MM.1S (cell line): ENCODE measurements at regions not wholly inside any gene's neighbourhood (a gene's known extent, or its start where the extent isn't known, plus 50 kb on each side); places are given as distances from the start of the nearest gene placed in this dataset.

Experiments used
- EZH2 ChIP-seq: fragments of 300-600 bp; sonication (generic); optimal IDR thresholded peaks from 2 replicates; pipeline ENCODE3; 2017; ENCODE audit warnings: low read depth, mild to moderate bottlenecking, antibody characterized with exemption, low read length, mixed read lengths
- TF ChIP-seq, protein P1 (sequence below): fragments of 300-600 bp; sonication (generic); IDR thresholded peaks from 2 replicates; pipeline ENCODE4 v1.5.1; 2016; ENCODE audit warnings: antibody characterized with exemption, low read length, mixed read lengths

DNA sequence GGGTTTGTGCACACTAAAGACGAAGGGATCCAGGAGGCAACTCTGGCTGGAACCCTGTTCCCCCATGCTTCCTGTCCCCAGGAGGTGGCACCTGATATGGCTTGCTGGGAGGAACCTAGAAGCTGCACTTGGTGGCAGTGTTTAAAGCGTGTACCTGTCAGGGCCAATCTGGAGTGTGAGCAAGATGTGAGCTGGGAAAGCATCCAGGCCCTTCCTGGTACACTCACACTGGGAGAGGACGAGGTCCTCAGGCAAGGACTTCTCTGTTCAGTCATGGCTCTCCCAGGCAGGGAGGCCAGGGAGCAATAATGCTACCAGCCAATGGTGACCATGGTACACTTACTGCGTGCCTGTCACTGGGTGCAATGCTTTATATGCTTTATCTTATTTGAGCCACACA lies 130.7 kb upstream of the NECTIN1 start:
- TF ChIP-seq EZH2: no peak
- TF ChIP-seq, protein P1, sequence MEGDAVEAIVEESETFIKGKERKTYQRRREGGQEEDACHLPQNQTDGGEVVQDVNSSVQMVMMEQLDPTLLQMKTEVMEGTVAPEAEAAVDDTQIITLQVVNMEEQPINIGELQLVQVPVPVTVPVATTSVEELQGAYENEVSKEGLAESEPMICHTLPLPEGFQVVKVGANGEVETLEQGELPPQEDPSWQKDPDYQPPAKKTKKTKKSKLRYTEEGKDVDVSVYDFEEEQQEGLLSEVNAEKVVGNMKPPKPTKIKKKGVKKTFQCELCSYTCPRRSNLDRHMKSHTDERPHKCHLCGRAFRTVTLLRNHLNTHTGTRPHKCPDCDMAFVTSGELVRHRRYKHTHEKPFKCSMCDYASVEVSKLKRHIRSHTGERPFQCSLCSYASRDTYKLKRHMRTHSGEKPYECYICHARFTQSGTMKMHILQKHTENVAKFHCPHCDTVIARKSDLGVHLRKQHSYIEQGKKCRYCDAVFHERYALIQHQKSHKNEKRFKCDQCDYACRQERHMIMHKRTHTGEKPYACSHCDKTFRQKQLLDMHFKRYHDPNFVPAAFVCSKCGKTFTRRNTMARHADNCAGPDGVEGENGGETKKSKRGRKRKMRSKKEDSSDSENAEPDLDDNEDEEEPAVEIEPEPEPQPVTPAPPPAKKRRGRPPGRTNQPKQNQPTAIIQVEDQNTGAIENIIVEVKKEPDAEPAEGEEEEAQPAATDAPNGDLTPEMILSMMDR: no peak
